ENCODE measurements at regions not wholly inside any gene's neighbourhood (a gene's known extent, or its start where the extent isn't known, plus 50 kb on each side); places are given as distances from the start of the nearest gene placed in this dataset.

GRCh38 chr15:68488966-68489365 is 57.0 kb upstream of the ITGA11 start:
- TF ChIP-seq CTCF (IDR thresholded peaks at IDR 0.05) (no peak), POLR2A (IDR thresholded peaks at IDR 0.05) (no peak), EP300 (IDR thresholded peaks at IDR 0.05) (no peak)

All from suprapubic skin (tissue), 3 donors.